ENCODE measurements at regions not wholly inside any gene's neighbourhood (a gene's known extent, or its start where the extent isn't known, plus 50 kb on each side); places are given as distances from the start of the nearest gene placed in this dataset.

DNA sequence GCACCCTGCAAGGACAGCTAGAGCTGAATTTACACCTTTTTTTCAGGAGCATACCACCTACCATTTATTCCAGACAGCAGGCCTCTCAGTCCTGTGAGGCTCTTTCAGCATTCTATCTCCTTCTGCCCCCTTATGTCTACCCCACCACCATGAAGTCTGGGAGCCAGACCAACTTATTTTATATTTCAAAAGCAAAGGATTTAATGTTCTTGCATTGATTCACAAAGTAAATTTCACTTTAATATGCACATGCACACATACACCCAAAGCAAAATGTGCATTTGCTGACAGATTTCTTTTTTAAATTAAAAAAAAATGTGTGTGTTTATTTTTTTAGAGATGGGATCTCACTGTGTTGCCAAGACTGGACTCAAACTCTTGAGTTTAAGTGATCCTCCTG lies 264.2 kb upstream of the LRRC3B start:
- no peak for TF ChIP-seq CTCF (IDR thresholded peaks at IDR 0.05 in 8 of 11, conservative IDR thresholded peaks at IDR 0.05 in 3 of 11)
- TF ChIP-seq POLR2AphosphoS5 (IDR thresholded peaks at IDR 0.05), result no peak

Measured in spleen (tissue), 7 donors.